Stimulated activated CD4-positive, alpha-beta T cell treated with anti-CD3 and anti-CD28 coated beads, Interleukin-12 subunit alpha, Interleukin-12 subunit beta, amount 100 ng/mL, for 48 hours (primary cell): ENCODE measurements at regions not wholly inside any gene's neighbourhood (a gene's known extent, or its start where the extent isn't known, plus 50 kb on each side); places are given as distances from the start of the nearest gene placed in this dataset.
"Not testable (repeated sequence)": the region's sequence is repeated elsewhere in the genome, so short reads cannot be mapped to it uniquely, and the experiment has no call there.

ENCODE experiments used
- DNase-seq, 3 donors: peaks; one replicate each; pipeline ENCODE4 v3.0.0-alpha.2; 2020; ENCODE audit warnings: low read depth in 2 of 3, low spot score in 1 of 3

GRCh38 chr1:5768014-5768413 is 224.2 kb downstream of the NPHP4 start:
- DNase-seq = no peak

GRCh38 chr1:5766996-5767395 is 225.2 kb downstream of the NPHP4 start:
- not testable (repeated sequence) for DNase-seq

- DNase-seq = no peak
Measured at GRCh38 chr1:5765997-5766913, 226.0 kb downstream of the NPHP4 start.

GRCh38 chr1:5765483-5765882 is 226.7 kb downstream of the NPHP4 start:
- DNase-seq = no peak

GRCh38 chr1:5764959-5765358 is 227.3 kb downstream of the NPHP4 start:
- no peak for DNase-seq

- DNase-seq = no peak
Measured at GRCh38 chr1:5764464-5764863, 227.8 kb downstream of the NPHP4 start.

GRCh38 chr1:5763696-5764370 is 228.4 kb downstream of the NPHP4 start:
- no peak for DNase-seq

GRCh38 chr1:5758859-5759578 is 233.2 kb downstream of the NPHP4 start:
- no peak for DNase-seq

- DNase-seq = no peak
Measured at GRCh38 chr1:5758000-5758858, 234.0 kb downstream of the NPHP4 start.

GRCh38 chr1:5757187-5757805 is 234.9 kb downstream of the NPHP4 start:
- DNase-seq = no peak

GRCh38 chr1:5756434-5757186 is 235.6 kb downstream of the NPHP4 start:
- no peak for DNase-seq

- DNase-seq = no peak
Measured at GRCh38 chr1:5755552-5756125, 236.6 kb downstream of the NPHP4 start.

GRCh38 chr1:5754817-5755551 is 237.2 kb downstream of the NPHP4 start:
- no peak for DNase-seq

GRCh38 chr1:5753549-5754421 is 238.4 kb downstream of the NPHP4 start:
- DNase-seq = no peak

- no peak for DNase-seq
Measured at GRCh38 chr1:5752746-5753548, 239.3 kb downstream of the NPHP4 start.

- DNase-seq = no peak
Measured at GRCh38 chr1:5751833-5752745, 240.1 kb downstream of the NPHP4 start.
